ENCODE measurements at regions not wholly inside any gene's neighbourhood (a gene's known extent, or its start where the extent isn't known, plus 50 kb on each side); places are given as distances from the start of the nearest gene placed in this dataset.

DNA sequence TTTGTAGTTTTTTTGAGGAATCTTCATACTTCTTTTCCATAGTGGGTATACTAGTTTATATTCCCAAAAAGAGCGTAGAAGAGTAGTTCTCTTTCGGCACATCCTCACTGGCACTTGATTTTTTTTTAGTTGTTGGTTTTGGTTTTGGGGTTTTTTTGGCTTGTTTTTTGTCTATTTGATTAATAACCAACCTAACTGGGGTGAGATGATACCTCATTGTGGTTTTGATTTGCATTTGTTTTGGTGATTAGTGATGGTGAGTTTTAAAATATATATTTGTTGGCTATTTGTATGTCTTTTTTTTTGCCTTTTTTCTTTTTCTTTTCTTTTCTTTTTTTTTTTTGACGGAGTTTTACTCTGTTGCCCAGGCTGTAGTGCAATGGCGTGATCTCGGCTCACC, 69.7 kb upstream of the BTG1 start:
- TF ChIP-seq ZNF70 (CRISPR knock-in tag; IDR thresholded peaks at IDR 0.05) (no peak), ESRRG (CRISPR knock-in tag; IDR thresholded peaks at IDR 0.05) (no peak)

Data from SK-N-SH treated with all-trans-retinoic acid at 6 μM for 48 hours (cell line).